BLaER1 treated with 17β-estradiol and CSF1 and Interleukin-3, amounts not matched to agents 10 nM and 100 nM (cell line): ENCODE measurements at regions not wholly inside any gene's neighbourhood (a gene's known extent, or its start where the extent isn't known, plus 50 kb on each side); places are given as distances from the start of the nearest gene placed in this dataset.

Experiments used
- H3K27ac ChIP-seq, 11 experiments: shearing (Covaris generic); formaldehyde crosslinking; 2 replicates each; pipeline ENCODE4 v1.8.1; 2022
- H3K27me3 ChIP-seq, 11 experiments: shearing (Covaris generic); formaldehyde crosslinking; 2 replicates each; pipeline ENCODE4 v1.8.1; 2022
- H3K36me3 ChIP-seq, 11 experiments: shearing (Covaris generic); formaldehyde crosslinking; 2 replicates each; pipeline ENCODE4 v1.8.1; 2022
- H3K4me1 ChIP-seq, 10 experiments: shearing (Covaris generic); formaldehyde crosslinking; 2 replicates each; pipeline ENCODE4 v1.8.1; 2022
- H3K4me2 ChIP-seq, 11 experiments: shearing (Covaris generic); formaldehyde crosslinking; 2 replicates each; pipeline ENCODE4 v1.8.1; 2022
- H3K4me3 ChIP-seq, 10 experiments: shearing (Covaris generic); formaldehyde crosslinking; 2 replicates each; pipeline ENCODE4 v1.8.1; 2022
- H3K9ac ChIP-seq, 11 experiments: shearing (Covaris generic); formaldehyde crosslinking; 2 replicates each; pipeline ENCODE4 v1.8.1; 2022
- H3K9me3 ChIP-seq, 11 experiments: shearing (Covaris generic); formaldehyde crosslinking; replicated peaks in 1 of 11; 2 replicates each; pipeline ENCODE4 v1.8.1; 2022
- H4K20me1 ChIP-seq, 11 experiments: shearing (Covaris generic); formaldehyde crosslinking; 2 replicates each; pipeline ENCODE4 v1.8.1; 2022
- Cebpa-rat ChIP-seq, 11 experiments: shearing (Covaris generic); IDR thresholded peaks; 2 replicates each; pipeline ENCODE4 v1.8.1; 2022

DNA sequence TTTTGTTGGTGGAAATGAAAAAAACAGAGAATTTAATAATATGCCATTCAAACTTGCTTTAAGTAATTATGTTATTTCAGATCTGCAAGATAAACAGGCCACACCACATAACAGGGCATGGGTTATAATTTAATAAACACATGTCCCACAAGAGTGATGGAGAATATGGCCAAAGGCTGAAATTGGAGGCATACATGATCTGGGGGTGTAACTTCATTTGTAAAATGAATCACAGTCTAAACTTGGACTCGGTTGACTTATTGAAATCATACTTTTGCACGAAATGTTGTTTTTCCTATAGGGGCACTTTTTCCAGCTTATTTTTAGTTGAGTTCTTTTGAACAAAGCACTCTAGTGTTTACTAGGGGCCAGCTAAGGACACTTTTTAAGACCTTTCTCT, 151.6 kb downstream of the TMEM26 start:
- Histone ChIP-seq H3K27me3 (no peaks in the 10 kb centered on the region), H3K9me3 (peaks cover 13 to 20% (median 15%) of the 10 kb centered on the region in 11 experiments; a peak in 21 of 22 replicates), H3K4me3 (no peak overlapping the region), H3K9ac (no peak overlapping the region), H3K4me2 (no peak overlapping the region), H3K27ac (no peak overlapping the region), H3K4me1 (no peaks in the 10 kb centered on the region), H3K36me3 (no peaks in the 10 kb centered on the region), H4K20me1 (no peaks in the 10 kb centered on the region)
- no peak for TF ChIP-seq Cebpa-rat (IDR thresholded peaks at IDR 0.05)

DNA sequence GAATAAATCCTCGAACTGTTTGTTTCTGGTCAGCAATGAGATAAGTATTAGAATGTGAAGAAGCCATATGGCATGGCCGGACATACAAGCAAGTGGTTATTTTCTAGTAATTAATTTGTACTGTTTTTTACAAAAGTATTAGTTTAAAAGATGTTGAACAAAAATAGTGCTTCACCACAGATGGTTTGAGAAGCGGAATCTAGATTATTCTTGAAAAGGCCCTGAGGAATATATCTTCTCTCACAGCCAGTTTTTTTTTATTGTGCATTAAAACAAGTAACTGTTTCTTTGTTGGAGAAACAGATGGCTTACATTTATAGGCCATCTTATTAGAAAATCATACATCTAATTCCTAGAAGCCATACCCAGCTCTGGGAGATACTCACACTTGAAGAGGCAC, 153.3 kb downstream of the TMEM26 start:
- Histone ChIP-seq H4K20me1 (no peaks in the 10 kb centered on the region), H3K27me3 (no peaks in the 10 kb centered on the region), H3K36me3 (no peaks in the 10 kb centered on the region), H3K4me2 (no peak overlapping the region), H3K9me3 (peaks cover 13 to 20% (median 15%) of the 10 kb centered on the region in 11 experiments; a peak in 21 of 22 replicates), H3K4me3 (no peak overlapping the region), H3K27ac (no peak overlapping the region), H3K4me1 (no peaks in the 10 kb centered on the region), H3K9ac (no peak overlapping the region)
- no peak for TF ChIP-seq Cebpa-rat (IDR thresholded peaks at IDR 0.05)

DNA sequence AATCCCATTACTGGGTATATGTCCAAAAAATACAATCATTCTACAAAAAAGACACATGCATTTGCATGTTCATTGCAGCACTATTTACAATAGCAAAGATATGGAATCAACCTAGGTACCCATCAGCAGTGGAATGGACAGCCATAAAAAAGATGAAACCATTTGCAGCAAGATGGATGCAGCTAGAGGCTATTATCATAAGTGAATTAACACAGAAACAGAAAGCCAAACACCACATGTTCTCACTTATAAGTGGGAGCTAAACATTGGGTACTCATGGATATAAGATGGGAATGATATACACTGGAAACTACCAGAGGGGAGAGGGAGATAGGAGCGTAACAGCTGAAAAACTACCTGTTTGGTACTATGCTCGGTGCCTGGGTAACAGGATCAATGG, 154.0 kb downstream of the TMEM26 start:
- peaks cover 13 to 20% (median 15%) of the 10 kb centered on the region in 11 experiments; a peak in 21 of 22 replicates for H3K9me3 ChIP-seq
- no peaks in the 10 kb centered on the region for H3K27me3 ChIP-seq
- no peaks in the 10 kb centered on the region for H3K36me3 ChIP-seq
- H3K9ac ChIP-seq = no peak overlapping the region
- no peak for TF ChIP-seq Cebpa-rat (IDR thresholded peaks at IDR 0.05)
- H3K27ac ChIP-seq = no peak overlapping the region
- H3K4me3 ChIP-seq = no peak overlapping the region
- no peaks in the 10 kb centered on the region for H4K20me1 ChIP-seq
- no peak overlapping the region for H3K4me2 ChIP-seq
- no peaks in the 10 kb centered on the region for H3K4me1 ChIP-seq

DNA sequence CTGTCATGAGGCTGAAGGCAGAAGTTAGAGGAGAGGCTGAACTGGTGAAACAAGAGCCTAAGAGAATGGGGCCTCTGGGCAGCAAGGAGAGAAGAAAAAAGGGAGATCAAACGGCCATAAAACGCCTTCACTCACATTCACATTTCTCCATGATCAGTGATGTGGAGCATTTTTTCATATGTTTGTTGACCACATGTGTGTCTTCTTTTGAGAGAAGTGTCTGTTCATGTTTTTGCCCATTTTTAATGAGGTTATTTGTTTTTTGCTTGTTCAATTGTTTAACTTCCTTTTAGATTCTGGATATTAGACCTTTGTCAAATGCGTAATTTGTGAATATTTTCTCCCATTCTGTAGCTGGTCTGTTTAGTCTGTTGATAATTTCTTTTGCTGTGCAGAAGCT, 155.0 kb downstream of the TMEM26 start:
- H4K20me1 ChIP-seq = no peaks in the 10 kb centered on the region
- H3K4me3 ChIP-seq = no peak overlapping the region
- H3K4me2 ChIP-seq = no peak overlapping the region
- no peaks in the 10 kb centered on the region for H3K27me3 ChIP-seq
- H3K36me3 ChIP-seq = no peaks in the 10 kb centered on the region
- no peak overlapping the region for H3K27ac ChIP-seq
- H3K9ac ChIP-seq = no peak overlapping the region
- H3K4me1 ChIP-seq = no peaks in the 10 kb centered on the region
- TF ChIP-seq Cebpa-rat (IDR thresholded peaks at IDR 0.05) = no peak
- H3K9me3 ChIP-seq = peaks cover 13 to 20% (median 15%) of the 10 kb centered on the region in 11 experiments; a peak in 21 of 22 replicates

DNA sequence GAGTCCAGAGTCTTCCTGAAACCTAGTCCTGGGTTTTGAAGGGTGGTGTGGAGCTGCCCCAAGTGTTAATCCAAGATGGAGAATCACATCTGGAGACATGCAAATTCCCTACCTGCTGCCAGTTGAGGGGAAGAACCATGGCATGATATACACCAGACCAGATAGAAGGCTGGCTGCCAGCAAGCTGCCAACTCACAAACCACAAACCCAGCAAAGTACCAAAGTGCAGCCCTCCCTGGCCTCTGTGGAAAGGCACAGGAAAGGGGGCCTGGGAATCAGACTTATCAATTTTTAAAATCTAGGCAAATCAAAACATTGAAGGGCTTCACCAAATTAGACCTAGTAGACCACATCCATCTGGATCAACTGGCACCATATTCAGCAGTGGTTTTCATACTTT, 157.0 kb downstream of the TMEM26 start:
- H3K36me3 ChIP-seq = no peaks in the 10 kb centered on the region
- no peak overlapping the region for H3K27ac ChIP-seq
- no peak overlapping the region for H3K4me3 ChIP-seq
- H3K27me3 ChIP-seq = no peaks in the 10 kb centered on the region
- H3K4me2 ChIP-seq = no peak overlapping the region
- no peak overlapping the region for H3K9ac ChIP-seq
- H3K9me3 ChIP-seq = peaks cover 13 to 20% (median 15%) of the 10 kb centered on the region in 11 experiments; a peak in 21 of 22 replicates
- H3K4me1 ChIP-seq = peaks cover 0 to 7% (median 1%) of the 10 kb centered on the region in 10 experiments; a peak in 6 of 20 replicates
- no peak for TF ChIP-seq Cebpa-rat (IDR thresholded peaks at IDR 0.05)
- H4K20me1 ChIP-seq = no peaks in the 10 kb centered on the region

DNA sequence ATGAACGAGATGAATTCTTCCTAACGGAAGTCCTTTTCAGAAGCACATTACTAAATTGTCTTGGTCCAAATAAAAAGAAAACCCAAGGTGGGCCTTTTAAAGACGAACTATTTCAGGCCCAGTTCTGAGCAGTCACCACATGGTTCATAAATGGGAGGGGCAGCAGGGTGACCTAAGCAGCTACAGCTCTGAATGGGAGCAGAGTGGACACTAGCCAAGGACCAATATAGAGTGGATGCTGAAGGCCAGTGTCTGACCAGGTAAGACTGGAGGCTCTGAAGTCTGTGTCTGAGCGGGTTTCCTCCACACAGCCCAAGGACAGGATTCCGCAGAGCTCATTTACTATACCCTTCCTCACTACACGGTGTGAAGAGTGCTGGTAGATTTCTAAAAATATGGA, 159.1 kb downstream of the TMEM26 start:
- no peak overlapping the region for H3K4me3 ChIP-seq
- no peaks in the 10 kb centered on the region for H3K36me3 ChIP-seq
- no peaks in the 10 kb centered on the region for H3K27me3 ChIP-seq
- no peak for TF ChIP-seq Cebpa-rat (IDR thresholded peaks at IDR 0.05)
- H4K20me1 ChIP-seq = no peaks in the 10 kb centered on the region
- H3K27ac ChIP-seq = no peak overlapping the region
- H3K4me2 ChIP-seq = no peak overlapping the region
- no peak overlapping the region for H3K9ac ChIP-seq
- H3K9me3 ChIP-seq = peaks cover 19 to 30% (median 23%) of the 10 kb centered on the region in 11 experiments; a peak in 21 of 22 replicates
- H3K4me1 ChIP-seq = peaks cover 0 to 10% (median 2%) of the 10 kb centered on the region in 10 experiments; a peak in 6 of 20 replicates

DNA sequence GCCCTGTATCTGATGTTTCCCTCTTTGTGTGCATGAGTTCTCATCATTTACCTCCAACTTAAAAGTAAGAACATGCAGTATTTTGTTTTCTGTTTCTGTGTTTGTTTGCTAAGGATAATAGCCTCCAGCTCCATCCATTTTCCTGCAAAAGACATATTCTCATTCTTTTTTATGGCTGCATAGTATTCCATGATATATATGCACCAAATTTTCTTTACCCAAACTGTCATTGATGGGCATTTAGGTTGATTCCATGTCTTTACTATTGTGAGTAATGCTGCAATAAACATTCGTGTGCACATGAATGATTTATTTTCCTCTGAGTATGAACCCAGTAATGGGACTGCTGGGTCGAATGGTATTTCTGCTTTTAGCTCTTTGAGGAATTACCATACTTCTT, 163.4 kb downstream of the TMEM26 start:
- Histone ChIP-seq H3K27ac (no peak overlapping the region), H4K20me1 (no peaks in the 10 kb centered on the region), H3K4me3 (no peak overlapping the region), H3K9me3 (peaks cover 5 to 13% (median 10%) of the 10 kb centered on the region in 11 experiments; a peak in 14 of 22 replicates), H3K4me1 (peaks cover 18 to 36% (median 24%) of the 10 kb centered on the region in 10 experiments), H3K36me3 (no peaks in the 10 kb centered on the region), H3K27me3 (peaks cover 0 to 7% (median 0%) of the 10 kb centered on the region in 11 experiments; a peak in 1 of 22 replicates), H3K4me2 (no peak overlapping the region), H3K9ac (no peak overlapping the region)
- no peak for TF ChIP-seq Cebpa-rat (IDR thresholded peaks at IDR 0.05)

DNA sequence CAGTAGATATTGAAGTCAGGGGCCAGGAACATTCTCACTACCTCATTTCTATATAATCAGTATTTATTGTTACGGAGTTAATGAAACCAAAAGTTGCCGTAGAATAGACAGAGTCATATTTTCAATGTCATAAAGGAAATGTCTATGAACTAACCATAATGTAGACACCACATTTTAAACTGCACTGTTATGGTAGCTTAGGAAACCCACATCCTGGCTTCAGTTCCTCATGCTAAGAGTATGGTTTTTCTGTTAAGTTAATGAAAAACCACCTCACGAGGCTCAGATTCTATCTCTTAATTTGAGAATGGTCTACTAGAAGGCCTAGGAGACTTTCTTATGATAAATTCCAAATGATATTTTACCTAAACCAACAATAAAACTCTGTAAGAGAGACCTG, 166.5 kb downstream of the TMEM26 start:
- no peaks in the 10 kb centered on the region for H4K20me1 ChIP-seq
- peaks cover 0 to 7% (median 0%) of the 10 kb centered on the region in 11 experiments; a peak in 1 of 22 replicates for H3K27me3 ChIP-seq
- no peak for TF ChIP-seq Cebpa-rat (IDR thresholded peaks at IDR 0.05)
- peak overlapping the region in 1 of 10 experiments; percentile 17; a peak in 2 of 20 replicates for H3K4me3 ChIP-seq
- peak overlapping the region in 10 of 11 experiments; percentile 6 to 56 (median 50); a peak in 16 of 22 replicates for H3K27ac ChIP-seq
- no peaks in the 10 kb centered on the region for H3K36me3 ChIP-seq
- H3K4me1 ChIP-seq = peaks cover 18 to 34% (median 24%) of the 10 kb centered on the region in 10 experiments
- no peak overlapping the region for H3K9ac ChIP-seq
- peak overlapping the region in 10 of 11 experiments; percentile 14 to 81 (median 68); a peak in 19 of 22 replicates for H3K4me2 ChIP-seq
- peaks cover 5 to 13% (median 10%) of the 10 kb centered on the region in 11 experiments; a peak in 14 of 22 replicates for H3K9me3 ChIP-seq

DNA sequence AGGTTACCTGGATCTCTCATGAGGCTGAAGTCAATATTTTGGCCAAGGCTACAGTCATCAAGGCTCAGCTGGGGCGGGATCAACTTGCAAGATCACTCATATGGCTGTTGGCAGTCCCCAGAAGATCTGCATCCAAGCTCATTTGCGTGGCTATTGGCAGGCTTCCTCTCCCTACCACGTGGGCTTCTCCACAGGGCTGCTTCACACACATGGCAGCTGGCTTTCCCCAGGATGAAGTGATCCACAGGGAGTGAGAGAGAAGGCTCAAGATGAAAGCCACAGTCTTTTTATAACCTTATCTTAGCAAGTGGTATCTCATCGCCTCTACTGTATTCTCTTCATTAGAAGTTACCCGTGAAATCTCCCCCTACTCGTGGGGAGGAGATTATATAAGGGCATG, 167.4 kb downstream of the TMEM26 start:
- Histone ChIP-seq H3K27me3 (peaks cover 0 to 7% (median 0%) of the 10 kb centered on the region in 11 experiments; a peak in 1 of 22 replicates), H3K4me2 (peak overlapping the region; percentile 14 to 81 (median 64); a peak in 20 of 22 replicates), H3K9ac (no peak overlapping the region), H3K36me3 (no peaks in the 10 kb centered on the region), H3K4me3 (no peak overlapping the region), H3K4me1 (peaks cover 18 to 27% (median 21%) of the 10 kb centered on the region in 10 experiments), H3K27ac (peak overlapping the region in 8 of 11 experiments; percentile 8 to 56 (median 48); a peak in 14 of 22 replicates), H3K9me3 (peaks cover 5 to 13% (median 10%) of the 10 kb centered on the region in 11 experiments; a peak in 14 of 22 replicates), H4K20me1 (no peaks in the 10 kb centered on the region)
- no peak for TF ChIP-seq Cebpa-rat (IDR thresholded peaks at IDR 0.05)
